Activated CD4-positive, alpha-beta T cell treated with anti-CD3 and anti-CD28 coated beads, Interleukin-2, amount 50 U/mL, for 48 hours (primary cell): ENCODE measurements at regions not wholly inside any gene's neighbourhood (a gene's known extent, or its start where the extent isn't known, plus 50 kb on each side); places are given as distances from the start of the nearest gene placed in this dataset.
"Not testable (repeated sequence)": the region's sequence is repeated elsewhere in the genome, so short reads cannot be mapped to it uniquely, and the experiment has no call there.

Experiments used
- DNase-seq, 2 experiments: peaks; one replicate each; pipeline ENCODE4 v3.0.0-alpha.2; 2020

DNA sequence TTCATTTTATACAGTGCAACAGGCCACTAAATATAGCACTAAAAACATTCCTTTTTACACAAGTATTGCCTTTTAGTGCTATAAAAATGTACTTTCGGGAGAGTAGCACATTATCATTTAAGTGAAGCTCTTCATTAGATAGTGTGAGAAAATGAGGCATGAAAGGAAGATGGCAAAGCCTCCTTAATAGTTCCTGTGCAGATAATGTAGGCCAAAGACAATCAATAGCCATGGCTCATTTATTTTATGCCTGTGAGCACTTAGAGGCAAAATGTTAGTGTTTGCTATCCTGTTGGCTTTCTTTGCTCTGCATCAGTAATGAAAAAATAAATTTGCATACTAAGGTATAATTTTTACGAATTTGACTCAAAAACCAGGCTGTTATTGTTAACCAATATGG lies 929.5 kb upstream of the C9orf72 start:
- no peak for DNase-seq

- DNase-seq = no peak
These were observed 930.3 kb upstream of the C9orf72 start for GRCh38 chr9:28503573-28503972.

GRCh38 chr9:28518439-28518838 lies 945.2 kb upstream of the C9orf72 start:
- no peak for DNase-seq

- DNase-seq = not testable (repeated sequence)
These were observed 951.0 kb upstream of the C9orf72 start for GRCh38 chr9:28524309-28524708.

- DNase-seq = no peak
These were observed 954.8 kb upstream of the C9orf72 start for GRCh38 chr9:28528049-28528448.

- no peak for DNase-seq
These were observed 964.9 kb upstream of the C9orf72 start for GRCh38 chr9:28538132-28538531.

DNA sequence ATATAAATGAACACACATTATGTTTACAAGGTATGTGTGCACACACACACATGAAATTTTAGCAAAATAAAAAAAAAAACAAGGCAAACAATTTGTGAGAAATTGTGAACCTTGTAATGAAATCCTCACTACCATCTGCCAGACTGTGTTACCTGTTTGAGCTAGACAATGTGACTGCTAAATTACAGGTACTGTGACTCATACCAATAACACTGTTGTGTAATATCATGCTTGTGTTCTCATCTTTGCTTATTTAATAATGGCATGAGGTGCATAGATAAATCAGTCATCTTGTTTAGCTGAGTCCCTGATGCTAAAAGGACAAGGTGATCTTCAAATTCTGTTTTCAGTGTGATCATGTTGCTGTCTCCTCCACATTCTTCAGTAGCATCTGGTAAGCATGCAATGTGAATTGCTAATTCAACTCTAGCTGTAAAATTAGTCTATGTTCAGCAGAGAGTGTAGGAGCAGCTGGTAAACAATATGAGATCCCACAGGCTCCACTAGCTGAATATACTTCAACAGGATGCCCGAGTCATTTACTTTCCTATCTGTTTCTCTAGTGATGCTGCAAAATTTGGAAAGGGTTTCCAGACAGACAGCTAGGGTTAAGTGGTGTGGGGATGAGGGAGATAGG lies 966.3 kb upstream of the C9orf72 start:
- DNase-seq = no peak

GRCh38 chr9:28542928-28543327 lies 969.6 kb upstream of the C9orf72 start:
- no peak for DNase-seq

DNA sequence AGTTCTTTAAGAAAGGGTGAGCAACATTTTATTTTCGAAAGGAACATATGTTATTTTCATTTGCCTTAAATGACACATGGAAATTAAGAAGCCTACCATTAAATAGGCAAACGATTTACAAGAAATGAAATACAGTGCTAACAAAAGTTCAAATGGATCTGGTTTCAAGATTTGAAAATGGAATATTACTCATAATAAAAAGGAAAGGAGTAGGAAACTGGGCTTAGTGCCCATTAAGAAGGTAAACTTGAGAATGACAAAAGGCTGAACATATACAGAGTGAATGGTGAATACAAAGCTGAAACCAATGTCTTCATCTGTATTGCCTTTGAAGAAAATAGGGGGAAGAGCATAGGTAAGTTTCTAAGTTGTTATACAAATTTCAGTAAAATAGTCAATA lies 974.2 kb upstream of the C9orf72 start:
- DNase-seq = no peak

DNA sequence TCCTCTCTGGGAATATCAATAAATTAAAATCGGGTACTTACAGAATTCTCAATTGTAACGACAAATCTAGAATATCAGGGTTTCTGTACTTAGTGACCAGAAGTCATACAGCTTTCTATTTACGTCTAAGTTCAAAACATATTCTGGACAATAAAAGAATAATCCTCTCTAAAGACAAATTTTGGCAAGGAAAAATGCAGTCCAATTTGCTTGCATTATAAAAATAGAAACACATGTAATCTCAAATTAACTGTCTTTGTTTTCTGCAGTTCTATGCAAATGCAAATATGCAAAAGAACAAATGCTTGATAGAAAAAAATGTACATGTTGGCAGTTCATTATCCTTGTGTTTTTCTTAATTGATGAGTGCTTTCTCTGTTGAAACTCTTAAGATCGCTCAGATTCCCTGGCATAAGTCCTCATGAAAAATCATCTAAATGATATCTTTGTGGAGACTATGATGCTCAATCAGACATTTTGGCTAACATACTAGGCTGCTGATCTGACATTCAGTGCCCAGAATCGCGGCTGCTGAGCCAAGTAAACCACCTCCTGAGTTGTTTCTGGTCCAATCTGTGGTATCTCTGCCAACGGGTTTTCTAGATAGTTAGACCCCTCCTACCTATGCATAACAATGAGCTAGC lies 990.1 kb upstream of the C9orf72 start:
- DNase-seq = no peak

DNA sequence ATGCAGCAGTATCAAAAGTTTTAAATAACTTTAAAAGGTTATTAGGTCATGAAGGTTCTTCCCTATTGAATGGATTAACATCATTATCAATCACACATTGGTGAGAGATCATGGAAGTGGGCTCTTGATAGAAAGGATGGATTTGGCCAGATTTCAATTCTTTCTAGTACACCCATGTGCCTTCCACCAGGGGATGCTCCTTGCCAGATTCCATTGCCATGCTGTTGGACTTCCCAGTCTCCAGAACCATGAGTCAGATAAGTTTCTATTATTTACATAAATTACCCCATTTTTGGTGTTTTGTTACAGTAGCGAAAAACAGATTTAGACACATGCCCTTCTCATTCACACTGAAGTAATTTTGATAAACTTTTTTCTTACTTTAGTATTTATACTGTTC lies 1010.6 kb upstream of the C9orf72 start:
- no peak for DNase-seq

DNA sequence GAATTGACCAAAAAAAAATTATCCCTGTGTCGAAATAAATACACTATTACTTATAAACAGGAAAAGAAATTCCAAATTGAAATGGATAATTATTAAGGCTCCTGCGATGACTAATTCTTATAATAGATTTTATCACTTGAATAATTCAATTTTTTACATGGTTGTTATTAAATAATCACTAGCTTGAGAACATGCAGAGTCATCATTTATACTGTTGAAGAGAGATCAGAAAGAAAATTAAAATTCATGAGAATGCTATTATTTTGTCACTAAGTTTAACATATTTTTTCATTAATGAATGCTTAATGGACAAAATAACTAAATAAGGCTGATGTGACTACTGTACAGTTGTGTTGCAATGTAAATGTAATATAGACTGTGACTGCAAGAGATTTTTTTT lies 1011.3 kb upstream of the C9orf72 start:
- DNase-seq = no peak

DNA sequence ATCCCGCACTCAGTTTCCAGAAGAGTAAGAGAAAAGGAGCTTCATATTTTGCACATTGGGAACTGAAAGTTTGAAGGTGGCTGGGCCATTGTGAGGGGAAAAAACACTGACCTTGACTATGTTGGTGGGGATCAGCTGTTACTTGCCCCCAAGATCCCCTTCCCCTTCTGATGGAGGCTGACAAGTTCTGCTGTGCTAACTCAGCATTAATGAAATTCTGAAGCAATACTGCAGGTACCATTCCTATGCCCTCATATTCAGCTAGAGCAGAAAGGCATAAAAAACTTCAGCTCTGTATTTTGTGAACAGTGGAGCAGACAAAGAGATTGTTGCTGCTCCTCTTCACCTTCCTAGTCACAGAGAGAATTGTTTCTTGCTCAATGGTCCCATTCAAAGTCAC lies 1013.8 kb upstream of the C9orf72 start:
- DNase-seq = no peak

DNA sequence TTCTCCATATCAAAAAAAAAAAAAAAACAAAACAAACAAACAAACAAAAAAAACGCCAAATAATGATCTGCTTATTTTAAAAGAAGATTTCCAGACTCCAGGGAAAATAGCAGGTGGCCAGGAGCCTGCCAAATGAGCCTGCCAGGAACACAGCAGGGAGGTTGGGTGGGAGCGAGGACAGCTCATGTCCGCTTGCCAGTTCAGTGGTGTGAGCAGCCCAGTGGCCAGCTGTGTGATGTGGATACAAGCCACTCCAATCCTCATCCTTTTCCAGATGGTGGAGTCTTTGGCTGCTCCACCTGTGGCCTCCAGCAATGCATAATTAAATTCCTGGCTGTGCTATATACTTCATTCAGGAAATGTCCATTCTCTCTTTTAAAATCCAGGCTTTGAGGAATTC lies 1025.1 kb upstream of the C9orf72 start:
- no peak for DNase-seq

- DNase-seq = no peak
These were observed 1026.9 kb upstream of the C9orf72 start for GRCh38 chr9:28600226-28600625.

GRCh38 chr9:28607843-28608242 lies 1034.6 kb upstream of the C9orf72 start:
- no peak for DNase-seq

DNA sequence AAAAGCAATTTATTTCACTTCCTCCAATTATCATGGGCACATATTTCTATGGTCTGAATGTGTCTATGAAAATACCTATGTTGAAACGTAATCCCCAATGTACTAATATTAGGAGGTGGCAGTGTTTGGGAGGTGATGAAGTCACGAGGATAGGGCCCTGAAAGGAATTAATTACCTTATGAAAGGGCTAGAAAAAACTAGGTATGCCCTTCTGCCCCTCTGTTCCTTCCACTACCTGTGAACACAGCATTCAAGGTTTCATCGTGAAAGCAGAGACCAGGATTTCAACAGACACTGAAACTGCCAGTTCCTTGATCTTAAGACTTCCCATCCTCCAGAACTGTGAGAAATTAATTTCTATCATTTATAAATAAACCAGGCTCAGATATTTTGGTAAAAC lies 1037.1 kb upstream of the C9orf72 start:
- no peak for DNase-seq

- no peak for DNase-seq
These were observed 1043.0 kb upstream of the C9orf72 start for GRCh38 chr9:28616310-28616709.

DNA sequence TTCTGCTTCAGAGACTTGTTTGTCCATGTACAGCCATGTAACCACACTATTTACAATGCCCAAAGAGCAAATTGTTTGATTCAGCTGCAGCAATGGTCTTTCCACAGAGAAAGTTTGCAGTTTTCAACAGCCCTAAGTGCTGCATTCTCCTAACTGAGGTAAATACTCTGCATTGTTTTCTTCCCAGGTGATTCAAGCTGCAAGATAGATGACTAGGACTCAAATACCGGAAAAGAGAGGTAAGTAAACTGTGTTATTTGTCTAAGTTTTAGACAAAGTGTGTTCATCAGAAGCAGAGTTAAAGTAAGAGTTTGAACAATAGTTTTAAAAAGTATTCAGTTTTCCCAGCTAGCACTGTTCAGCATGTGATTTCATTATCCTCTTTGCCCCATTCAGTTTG lies 1046.7 kb upstream of the C9orf72 start:
- DNase-seq = no peak

DNA sequence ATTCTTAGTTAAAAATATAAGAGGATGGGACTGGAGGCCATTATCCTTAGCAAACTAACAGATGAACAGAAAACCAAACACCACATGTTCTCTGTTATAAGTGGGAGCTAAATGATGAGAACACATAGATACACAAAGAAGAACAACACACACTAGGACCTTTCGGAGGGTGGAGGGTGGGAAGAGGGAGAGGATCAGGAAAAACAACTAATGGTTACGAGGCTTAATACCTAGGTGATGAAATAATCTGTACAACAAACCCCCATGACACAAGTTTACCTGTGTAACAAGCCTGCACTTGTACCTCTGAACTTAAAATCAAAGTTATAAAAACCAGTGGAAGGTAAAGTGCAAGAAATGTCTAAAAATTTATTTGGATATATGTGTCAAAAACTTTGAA lies 1047.4 kb upstream of the C9orf72 start:
- DNase-seq = no peak

GRCh38 chr9:28624771-28625170 lies 1051.5 kb upstream of the C9orf72 start:
- DNase-seq = no peak

- DNase-seq = no peak
These were observed 1054.8 kb upstream of the C9orf72 start for GRCh38 chr9:28628031-28628430.

DNA sequence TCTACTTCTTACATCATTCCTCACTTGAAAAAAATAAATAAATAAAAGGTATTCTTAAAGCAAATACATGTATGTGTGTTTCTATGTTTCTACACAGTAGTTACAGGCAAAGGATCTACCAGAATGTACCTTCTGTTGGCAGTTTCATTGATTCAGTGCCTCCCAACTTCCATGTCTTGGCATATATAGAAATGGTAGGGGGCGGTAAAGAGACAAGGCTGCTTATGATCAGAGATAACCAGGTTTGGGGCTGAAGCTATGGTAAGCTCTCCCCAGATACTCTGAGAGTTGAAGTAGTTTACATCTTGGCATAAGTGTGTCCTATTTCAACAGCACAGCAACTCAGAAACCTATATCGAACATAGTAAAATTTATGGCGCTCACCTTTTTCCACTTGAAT lies 1075.4 kb upstream of the C9orf72 start:
- DNase-seq = no peak

DNA sequence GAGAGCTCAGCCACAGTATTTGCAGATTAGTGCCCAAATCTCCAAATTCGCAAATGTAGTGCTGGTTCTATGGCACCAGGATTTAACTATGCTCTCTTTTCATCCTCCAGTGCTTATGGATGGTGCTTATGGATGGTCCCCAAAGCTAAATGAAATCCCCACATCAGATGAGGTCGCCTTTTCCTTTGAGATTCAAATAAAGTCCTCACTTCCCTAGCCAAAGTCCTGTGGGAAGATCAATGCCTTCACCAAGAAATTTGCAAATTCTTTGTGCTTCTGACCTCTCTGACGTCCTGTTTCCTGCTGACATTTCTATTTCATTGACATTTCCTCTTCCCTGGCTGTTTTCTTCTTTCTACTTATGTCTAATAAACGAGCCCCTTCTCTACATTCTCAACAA lies 1077.0 kb upstream of the C9orf72 start:
- no peak for DNase-seq

GRCh38 chr9:28651050-28651722 lies 1077.9 kb upstream of the C9orf72 start:
- no peak for DNase-seq
